Fibroblast of lung (primary cell): ENCODE measurements at regions not wholly inside any gene's neighbourhood (a gene's known extent, or its start where the extent isn't known, plus 50 kb on each side); places are given as distances from the start of the nearest gene placed in this dataset.

ENCODE experiments used
- EZH2 ChIP-seq: IDR thresholded peaks from 2 replicates; pipeline ENCODE4 v1.5.1; 2012; ENCODE audit warnings: low read length, control low read depth, mild to moderate bottlenecking; ENCODE audit errors: missing control alignments
- TF ChIP-seq, protein P1 (sequence below), 2 donors: IDR thresholded peaks in 1 of 2; conservative IDR thresholded peaks in 1 of 2; 1 replicate in 1 of 2; 2 replicates in 1 of 2; pipeline ENCODE4 v1.5.1; 2011 to 2012; ENCODE audit warnings: low read length in 2 of 2, control low read depth in 1 of 2, inconsistent platforms in 1 of 2, low read depth in 1 of 2, mild to moderate bottlenecking in 1 of 2

DNA sequence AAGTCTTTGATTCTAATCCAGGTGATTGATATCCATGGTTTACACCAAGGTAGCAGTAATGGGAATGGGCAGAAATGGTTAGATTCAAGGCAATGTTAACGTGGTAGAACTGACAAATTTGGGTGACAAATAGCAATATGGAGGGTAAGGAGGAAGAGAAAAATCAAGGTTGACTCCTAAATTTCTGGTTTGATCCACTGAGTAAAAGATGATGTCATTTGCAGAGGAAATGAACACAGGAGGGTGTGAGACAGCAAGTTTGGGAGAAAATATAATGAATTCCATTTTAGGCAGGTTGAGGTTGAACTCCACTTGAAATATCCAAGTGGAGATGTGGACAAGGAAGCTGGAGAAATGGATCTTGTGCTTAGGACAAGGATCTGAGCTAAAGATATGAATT, 170.9 kb upstream of the CAMK1G start:
- TF ChIP-seq, protein P1, sequence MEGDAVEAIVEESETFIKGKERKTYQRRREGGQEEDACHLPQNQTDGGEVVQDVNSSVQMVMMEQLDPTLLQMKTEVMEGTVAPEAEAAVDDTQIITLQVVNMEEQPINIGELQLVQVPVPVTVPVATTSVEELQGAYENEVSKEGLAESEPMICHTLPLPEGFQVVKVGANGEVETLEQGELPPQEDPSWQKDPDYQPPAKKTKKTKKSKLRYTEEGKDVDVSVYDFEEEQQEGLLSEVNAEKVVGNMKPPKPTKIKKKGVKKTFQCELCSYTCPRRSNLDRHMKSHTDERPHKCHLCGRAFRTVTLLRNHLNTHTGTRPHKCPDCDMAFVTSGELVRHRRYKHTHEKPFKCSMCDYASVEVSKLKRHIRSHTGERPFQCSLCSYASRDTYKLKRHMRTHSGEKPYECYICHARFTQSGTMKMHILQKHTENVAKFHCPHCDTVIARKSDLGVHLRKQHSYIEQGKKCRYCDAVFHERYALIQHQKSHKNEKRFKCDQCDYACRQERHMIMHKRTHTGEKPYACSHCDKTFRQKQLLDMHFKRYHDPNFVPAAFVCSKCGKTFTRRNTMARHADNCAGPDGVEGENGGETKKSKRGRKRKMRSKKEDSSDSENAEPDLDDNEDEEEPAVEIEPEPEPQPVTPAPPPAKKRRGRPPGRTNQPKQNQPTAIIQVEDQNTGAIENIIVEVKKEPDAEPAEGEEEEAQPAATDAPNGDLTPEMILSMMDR (conservative IDR thresholded peaks at IDR 0.05 in 1 of 2, IDR thresholded peaks at IDR 0.05 in 1 of 2; ENCODE audit: low read depth in 1 of 2, low read length in 2 of 2): no peak
- no peak for TF ChIP-seq EZH2
